ENCODE measurements at regions not wholly inside any gene's neighbourhood (a gene's known extent, or its start where the extent isn't known, plus 50 kb on each side); places are given as distances from the start of the nearest gene placed in this dataset.

- no peak for DNase-seq
Measured at GRCh38 chr18:7492385-7492784, 74.7 kb upstream of the PTPRM start.

GRCh38 chr18:7497081-7497480 lies 70.0 kb upstream of the PTPRM start:
- no peak for DNase-seq

- no peak for DNase-seq
Measured at GRCh38 chr18:7511106-7511505, 56.0 kb upstream of the PTPRM start.

- no peak for DNase-seq
Measured at GRCh38 chr18:7512348-7512747, 54.8 kb upstream of the PTPRM start.

GRCh38 chr18:7512990-7513389 lies 54.1 kb upstream of the PTPRM start:
- DNase-seq: no peak

- DNase-seq: no peak
Measured at GRCh38 chr18:7514796-7515440, 52.2 kb upstream of the PTPRM start.

GRCh38 chr18:7516266-7517117 lies 50.6 kb upstream of the PTPRM start:
- DNase-seq: no peak
